ENCODE measurements at regions not wholly inside any gene's neighbourhood (a gene's known extent, or its start where the extent isn't known, plus 50 kb on each side); places are given as distances from the start of the nearest gene placed in this dataset.
A peak's percentile ranks its signal among the peaks of the same experiment; 100 is the strongest.

DNA sequence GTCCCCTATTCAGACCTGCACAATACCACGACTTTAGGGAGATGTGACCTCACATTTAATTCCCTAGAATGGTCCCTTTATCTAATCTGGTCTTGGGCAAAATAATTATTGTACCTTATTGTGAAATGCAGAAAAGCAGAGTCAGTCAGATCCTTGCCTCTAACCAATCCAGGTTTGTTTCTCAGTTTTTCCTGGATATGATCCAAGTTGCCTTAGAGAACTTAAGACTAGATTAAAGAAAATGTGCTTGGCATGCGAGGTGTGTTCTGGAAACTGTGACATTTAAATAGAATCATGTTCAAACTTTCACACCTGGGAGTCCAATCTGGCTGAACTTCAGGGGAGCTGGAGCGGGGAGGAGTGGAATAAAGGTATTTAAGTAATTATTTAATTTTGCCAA lies 696.2 kb downstream of the DNAH5 start:
- ChIA-PET POLR2A (interaction anchor here (1.4 to 1.7 kb wide), 2 partner anchors 8 to 20 kb away, joined by 3 to 5 read pairs; no protein-coding TSS in a partner anchor), CTCF (interaction anchor here (1.1 to 1.8 kb wide), 2 partner anchors 9 to 29 kb away, joined by 3 to 4 read pairs; no protein-coding TSS in a partner anchor)
- H3K4me1 Mint-ChIP-seq (ENCODE audit: insufficient read depth, unreplicated experiment): peaks cover 21% of the 10 kb centered on the region

DNA sequence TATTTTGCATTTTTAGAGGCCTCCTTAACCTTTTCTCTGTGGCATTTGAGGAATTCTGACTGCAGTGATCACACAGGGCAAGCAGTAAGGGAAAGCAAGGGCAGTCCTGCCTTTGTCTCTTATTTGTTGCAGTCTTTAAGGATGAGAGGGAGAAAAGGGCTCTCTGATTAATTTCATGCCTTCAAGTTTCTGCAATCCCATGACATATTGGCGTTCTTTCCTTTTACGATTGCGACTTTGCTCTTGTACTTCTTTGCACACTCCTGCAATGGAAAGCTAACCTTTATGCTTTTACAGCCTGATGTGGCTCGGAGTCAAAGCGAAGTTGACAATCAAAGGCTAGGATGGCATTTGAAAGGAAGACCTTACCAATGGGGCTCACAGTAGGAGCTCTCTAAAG lies 698.4 kb downstream of the DNAH5 start:
- no peak for DNase-seq (ENCODE audit: unreplicated experiment)
- CTCF ChIA-PET: interaction anchor here (0.5 kb wide), 1 partner anchor 1409 kb away, joined by 3 read pairs; no protein-coding TSS in a partner anchor
- no peak overlapping the region for H3K4me3 Mint-ChIP-seq (ENCODE audit: unreplicated experiment)
- intact Hi-C loops (cut with micrococcal nuclease): no loop called here
- no peaks in the 10 kb centered on the region for H3K36me3 Mint-ChIP-seq (ENCODE audit: insufficient read depth, unreplicated experiment)
- H3K27me3 Mint-ChIP-seq (ENCODE audit: insufficient read depth, unreplicated experiment): no peaks in the 10 kb centered on the region
- no TSS peak for BruUV-seq (replicated peaks)
- POLR2A ChIA-PET: interaction anchor here (0.7 kb wide), 1 partner anchor 10 kb away, joined by 3 read pairs; no protein-coding TSS in a partner anchor
- peaks cover 10% of the 10 kb centered on the region for H3K4me1 Mint-ChIP-seq (ENCODE audit: insufficient read depth, unreplicated experiment)
- H3K9me3 Mint-ChIP-seq (ENCODE audit: unreplicated experiment): no peaks in the 10 kb centered on the region
- no peak overlapping the region for H3K27ac Mint-ChIP-seq (ENCODE audit: low read depth, unreplicated experiment)
- TF ChIP-seq, protein P1, sequence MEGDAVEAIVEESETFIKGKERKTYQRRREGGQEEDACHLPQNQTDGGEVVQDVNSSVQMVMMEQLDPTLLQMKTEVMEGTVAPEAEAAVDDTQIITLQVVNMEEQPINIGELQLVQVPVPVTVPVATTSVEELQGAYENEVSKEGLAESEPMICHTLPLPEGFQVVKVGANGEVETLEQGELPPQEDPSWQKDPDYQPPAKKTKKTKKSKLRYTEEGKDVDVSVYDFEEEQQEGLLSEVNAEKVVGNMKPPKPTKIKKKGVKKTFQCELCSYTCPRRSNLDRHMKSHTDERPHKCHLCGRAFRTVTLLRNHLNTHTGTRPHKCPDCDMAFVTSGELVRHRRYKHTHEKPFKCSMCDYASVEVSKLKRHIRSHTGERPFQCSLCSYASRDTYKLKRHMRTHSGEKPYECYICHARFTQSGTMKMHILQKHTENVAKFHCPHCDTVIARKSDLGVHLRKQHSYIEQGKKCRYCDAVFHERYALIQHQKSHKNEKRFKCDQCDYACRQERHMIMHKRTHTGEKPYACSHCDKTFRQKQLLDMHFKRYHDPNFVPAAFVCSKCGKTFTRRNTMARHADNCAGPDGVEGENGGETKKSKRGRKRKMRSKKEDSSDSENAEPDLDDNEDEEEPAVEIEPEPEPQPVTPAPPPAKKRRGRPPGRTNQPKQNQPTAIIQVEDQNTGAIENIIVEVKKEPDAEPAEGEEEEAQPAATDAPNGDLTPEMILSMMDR (IDR thresholded peaks at IDR 0.05; ENCODE audit: unreplicated experiment): no peak

More for the DNA sequence above, 696.2 kb downstream of the DNAH5 start:
- Mint-ChIP-seq H3K27me3 (ENCODE audit: insufficient read depth, unreplicated experiment) (no peaks in the 10 kb centered on the region), H3K4me3 (ENCODE audit: unreplicated experiment) (no peak overlapping the region), H3K9me3 (ENCODE audit: unreplicated experiment) (peaks cover 7% of the 10 kb centered on the region), H3K27ac (ENCODE audit: low read depth, unreplicated experiment) (peak overlapping the region; percentile 50), H3K36me3 (ENCODE audit: insufficient read depth, unreplicated experiment) (no peaks in the 10 kb centered on the region)
- DNase-seq (ENCODE audit: unreplicated experiment): peak; percentile 59
- intact Hi-C loops (cut with micrococcal nuclease): no loop called here
- TF ChIP-seq, protein P1 (IDR thresholded peaks at IDR 0.05; ENCODE audit: unreplicated experiment): no peak
- BruUV-seq (replicated peaks): no TSS peak

DNA sequence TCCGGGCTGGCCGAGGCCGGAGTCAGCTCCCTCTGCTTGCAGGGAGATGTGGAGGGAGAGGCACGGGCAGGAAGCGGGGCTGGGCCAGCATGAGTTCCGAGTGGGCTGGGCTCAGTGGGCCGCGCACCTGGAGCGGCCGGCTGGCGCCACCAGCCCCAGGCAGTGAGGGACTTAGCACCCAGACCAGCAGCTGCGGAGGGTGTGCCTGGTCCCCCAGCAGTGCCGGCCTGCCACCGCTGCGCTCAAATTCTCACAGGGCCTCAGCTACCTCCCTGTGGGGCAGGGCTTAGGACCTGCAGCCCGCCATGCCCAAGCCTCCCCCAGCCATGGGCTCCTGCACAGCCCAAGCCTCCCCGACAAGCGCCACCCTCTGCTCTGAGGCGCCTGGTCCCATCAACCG lies 700.3 kb downstream of the DNAH5 start:
- BruUV-seq (replicated peaks): no TSS peak
- TF ChIP-seq, protein P1 (IDR thresholded peaks at IDR 0.05; ENCODE audit: unreplicated experiment): no peak
- Mint-ChIP-seq H3K4me3 (ENCODE audit: unreplicated experiment) (no peak overlapping the region), H3K27ac (ENCODE audit: low read depth, unreplicated experiment) (no peak overlapping the region), H3K9me3 (ENCODE audit: unreplicated experiment) (no peaks in the 10 kb centered on the region), H3K36me3 (ENCODE audit: insufficient read depth, unreplicated experiment) (no peaks in the 10 kb centered on the region), H3K27me3 (ENCODE audit: insufficient read depth, unreplicated experiment) (no peaks in the 10 kb centered on the region), H3K4me1 (ENCODE audit: insufficient read depth, unreplicated experiment) (peaks cover 10% of the 10 kb centered on the region)
- ChIA-PET CTCF (interaction anchor here (0.6 kb wide), 1 partner anchor 10 kb away, joined by 3 read pairs; no protein-coding TSS in a partner anchor), POLR2A (no interaction called here)
- no peak for DNase-seq (ENCODE audit: unreplicated experiment)
- intact Hi-C loops (cut with micrococcal nuclease): no loop called here

DNA sequence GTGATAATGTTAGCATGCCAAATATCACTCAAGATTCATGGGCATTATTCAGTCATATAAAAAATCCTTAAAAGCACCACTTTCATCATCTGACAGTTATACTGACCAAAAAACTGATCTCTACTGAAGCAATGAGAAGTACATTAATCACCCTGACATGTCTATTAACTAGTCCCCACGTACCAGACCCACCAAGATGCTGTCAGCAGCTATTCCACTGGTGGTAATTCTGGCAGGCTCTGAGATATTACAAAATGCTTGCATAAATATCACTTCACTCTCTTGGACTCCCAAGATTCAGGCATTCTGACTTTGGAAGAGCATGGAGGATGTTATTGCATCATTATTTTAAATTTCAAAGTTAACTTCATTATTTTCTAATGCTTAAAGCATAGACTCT lies 717.0 kb downstream of the DNAH5 start:
- no peaks in the 10 kb centered on the region for H3K4me1 Mint-ChIP-seq (ENCODE audit: insufficient read depth, unreplicated experiment)
- peaks cover 8% of the 10 kb centered on the region for H3K9me3 Mint-ChIP-seq (ENCODE audit: unreplicated experiment)
- H3K4me3 Mint-ChIP-seq (ENCODE audit: unreplicated experiment): no peak overlapping the region
- no peak for DNase-seq (ENCODE audit: unreplicated experiment)
- intact Hi-C loops (cut with micrococcal nuclease): no loop called here
- no TSS peak for BruUV-seq (replicated peaks)
- ChIA-PET CTCF (no interaction called here), POLR2A (no interaction called here)
- no peaks in the 10 kb centered on the region for H3K36me3 Mint-ChIP-seq (ENCODE audit: insufficient read depth, unreplicated experiment)
- H3K27ac Mint-ChIP-seq (ENCODE audit: low read depth, unreplicated experiment): no peak overlapping the region
- TF ChIP-seq, protein P1 (IDR thresholded peaks at IDR 0.05; ENCODE audit: unreplicated experiment): no peak
- no peaks in the 10 kb centered on the region for H3K27me3 Mint-ChIP-seq (ENCODE audit: insufficient read depth, unreplicated experiment)

Measured in MCF 10A (cell line).